CD1c-positive myeloid dendritic cell (primary cell): ENCODE measurements at regions not wholly inside any gene's neighbourhood (a gene's known extent, or its start where the extent isn't known, plus 50 kb on each side); places are given as distances from the start of the nearest gene placed in this dataset.

Experiments
- DNase-seq: peaks from one replicate; pipeline ENCODE4 v3.0.0-alpha.2; 2016; ENCODE audit errors: extremely low spot score

GRCh38 chr1:30319765-30320580 lies 403.4 kb downstream of the MATN1 start:
- DNase-seq, result no peak

GRCh38 chr1:30318864-30319718 lies 404.3 kb downstream of the MATN1 start:
- DNase-seq, result no peak

GRCh38 chr1:30318413-30318812 lies 405.0 kb downstream of the MATN1 start:
- no peak for DNase-seq

DNA sequence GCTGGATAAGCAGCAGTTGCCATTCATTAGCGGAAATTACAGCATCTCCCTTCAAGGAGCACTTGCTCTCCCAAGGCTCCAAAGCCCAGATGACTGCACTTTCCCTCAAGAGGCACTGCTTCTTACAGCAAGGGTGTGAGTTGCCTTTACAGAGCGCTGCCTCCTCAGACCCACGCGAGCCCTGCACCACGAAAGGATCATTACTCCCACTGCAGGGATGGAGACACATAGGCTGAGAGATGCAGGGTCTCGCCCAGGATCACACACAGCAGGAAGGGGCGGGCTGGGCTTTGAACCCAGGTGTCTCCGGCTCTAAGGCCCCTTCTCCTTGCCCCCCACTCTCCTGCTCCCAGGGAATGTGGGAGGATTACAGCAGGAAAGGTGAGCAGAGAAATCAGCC lies 405.5 kb downstream of the MATN1 start:
- DNase-seq, result no peak

DNA sequence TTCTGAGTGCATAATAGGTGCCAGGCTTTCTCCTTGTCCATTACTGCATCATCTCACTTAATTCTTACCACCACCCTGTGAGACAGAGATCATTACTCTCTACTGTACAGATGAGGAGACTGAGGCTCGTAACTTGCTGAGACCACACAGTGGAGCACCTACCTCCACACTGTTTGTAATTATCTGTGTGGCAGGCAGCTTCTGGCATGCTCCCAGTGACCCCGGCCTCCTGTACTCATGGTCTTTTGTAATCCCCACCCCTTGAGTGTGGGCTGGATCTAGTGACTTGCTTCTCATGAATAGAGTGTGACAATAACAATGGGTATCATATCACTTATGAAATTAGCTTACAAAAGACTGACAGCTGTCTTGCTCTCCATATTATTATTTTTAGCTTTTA lies 407.3 kb downstream of the MATN1 start:
- no peak for DNase-seq

DNA sequence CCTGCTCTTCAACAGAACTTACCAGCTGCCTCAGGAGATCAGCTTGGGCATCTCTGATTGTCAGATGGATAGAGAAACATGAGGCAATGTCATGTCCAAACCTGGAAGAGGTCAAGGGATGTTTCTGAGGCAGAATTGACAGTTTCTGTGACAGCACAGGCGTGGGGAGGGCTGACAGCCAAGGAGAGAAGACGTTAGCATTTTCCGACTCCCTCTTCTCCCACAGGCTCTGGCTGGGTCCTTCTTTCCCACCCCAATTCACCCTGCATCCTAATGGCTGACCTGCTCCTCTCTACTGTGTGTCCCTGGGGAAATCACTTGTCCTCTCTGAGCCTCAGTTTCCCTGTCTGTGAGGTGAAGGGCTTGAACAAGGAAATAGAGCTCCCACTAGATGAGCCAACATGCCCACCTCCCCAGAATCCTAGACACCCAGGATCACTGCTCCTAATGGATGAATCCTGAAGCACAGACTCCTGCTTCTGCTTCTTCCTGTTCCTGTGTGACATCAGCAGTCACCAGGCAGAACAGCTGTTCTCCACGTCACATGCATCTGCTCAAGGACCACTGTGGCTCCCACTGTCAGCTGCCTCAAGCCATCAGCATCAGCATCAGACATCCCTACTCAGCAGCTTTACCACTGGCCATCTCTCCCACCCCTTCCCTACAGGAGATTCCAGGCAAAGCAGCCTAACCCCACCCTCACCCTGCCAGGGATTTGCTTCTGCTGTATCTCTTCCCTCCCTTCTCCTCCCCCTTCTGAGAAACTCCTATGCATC lies 408.0 kb downstream of the MATN1 start:
- DNase-seq, result no peak

DNA sequence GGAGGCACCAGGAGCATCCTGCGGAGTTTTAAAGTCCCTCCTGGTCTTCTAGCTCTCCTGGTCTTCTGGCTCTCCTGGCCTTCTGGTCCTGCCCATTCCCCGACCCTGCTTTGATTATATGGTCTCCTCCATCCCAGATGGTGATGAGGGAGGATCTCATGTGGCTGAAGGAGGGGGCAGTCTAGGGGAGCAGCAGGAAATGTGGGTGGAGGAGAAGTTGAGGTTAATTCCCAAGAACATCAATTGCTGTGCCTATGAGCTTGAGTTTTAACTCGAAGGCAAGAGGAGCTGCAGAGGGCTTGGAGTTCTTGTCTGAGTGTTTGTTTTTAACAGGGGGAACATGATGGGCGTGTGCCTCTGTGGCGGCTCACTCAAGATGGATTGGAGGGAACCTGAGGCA lies 408.8 kb downstream of the MATN1 start:
- DNase-seq, result no peak

DNA sequence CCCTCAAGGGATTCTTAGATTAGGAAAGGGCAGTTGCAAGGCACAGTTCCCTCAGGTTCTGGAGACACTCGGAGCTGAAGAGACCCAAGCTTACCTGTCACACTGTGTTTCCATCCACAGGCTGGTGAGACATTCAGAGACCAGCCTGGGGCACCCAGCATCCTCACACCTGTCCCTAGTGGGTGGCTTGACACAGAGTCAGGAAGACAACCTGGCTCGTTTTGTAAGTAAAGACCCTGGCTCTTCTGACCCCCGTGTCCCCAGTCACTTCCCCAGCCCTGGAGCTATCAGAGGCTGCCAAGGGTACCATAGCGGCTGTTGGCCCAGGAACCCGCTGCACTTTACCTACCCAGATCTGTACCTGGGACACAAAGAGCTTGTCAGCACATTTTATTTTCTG lies 409.8 kb downstream of the MATN1 start:
- DNase-seq, result no peak

- DNase-seq, result no peak
Measured at GRCh38 chr1:30313176-30313575, 410.2 kb downstream of the MATN1 start.

DNA sequence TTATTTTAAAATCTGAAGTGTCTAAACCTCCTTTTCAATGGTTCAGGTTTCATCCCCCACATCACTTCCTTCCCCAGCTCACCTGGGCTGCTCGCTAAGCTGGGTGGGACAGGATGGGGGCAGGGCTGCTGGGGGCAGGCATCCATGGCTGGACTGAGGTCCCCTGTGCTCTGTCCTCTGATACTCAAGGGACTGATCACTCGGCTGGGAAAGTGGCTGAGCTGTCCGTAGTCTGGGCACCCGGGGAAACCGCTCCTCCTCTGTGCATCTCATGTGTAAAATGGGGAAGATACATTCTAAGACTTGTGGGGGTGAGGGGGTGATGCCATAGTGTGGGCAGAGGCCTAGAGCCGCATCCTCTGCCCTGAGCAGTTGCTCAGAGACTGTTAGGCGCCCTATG lies 411.2 kb downstream of the MATN1 start:
- no peak for DNase-seq

- no peak for DNase-seq
Measured at GRCh38 chr1:30311749-30312148, 411.6 kb downstream of the MATN1 start.

DNA sequence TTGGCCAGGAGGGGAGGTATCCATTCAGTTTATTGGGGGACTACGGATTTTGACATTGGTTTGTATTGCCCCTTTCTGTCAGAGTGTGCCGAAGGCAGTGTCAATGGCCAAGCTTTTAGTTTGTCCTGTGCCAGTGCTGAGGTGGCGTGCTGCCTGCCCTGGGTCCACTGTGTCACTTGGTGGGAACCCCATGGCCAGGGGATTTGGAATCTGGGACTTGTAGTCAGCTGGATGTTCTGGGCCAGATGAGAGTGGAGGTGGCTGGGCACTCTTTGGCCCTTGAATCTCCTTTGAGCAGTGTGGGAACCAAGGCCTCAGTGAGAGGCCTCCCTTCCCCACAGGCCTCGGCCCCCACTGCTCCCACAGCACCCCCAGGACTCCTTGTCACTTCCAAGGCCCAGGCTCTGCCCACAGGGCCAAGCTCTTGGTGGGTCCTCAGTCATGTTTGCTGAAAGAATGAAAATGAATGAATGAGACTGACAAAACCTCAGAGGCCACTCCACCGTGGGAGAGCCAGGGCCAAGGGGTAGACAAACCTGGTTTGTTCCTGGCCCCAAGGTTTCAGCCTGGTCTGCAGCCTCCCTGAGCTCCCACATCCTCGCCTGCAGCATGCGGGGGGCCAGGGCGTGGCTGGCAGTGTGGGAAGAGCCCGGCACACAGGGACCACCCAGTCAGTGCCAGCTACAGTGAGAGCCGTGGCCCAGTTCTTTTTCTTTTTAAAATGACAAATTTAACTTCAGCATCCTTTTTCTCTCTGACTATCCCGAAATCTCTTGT lies 412.2 kb downstream of the MATN1 start:
- no peak for DNase-seq

DNA sequence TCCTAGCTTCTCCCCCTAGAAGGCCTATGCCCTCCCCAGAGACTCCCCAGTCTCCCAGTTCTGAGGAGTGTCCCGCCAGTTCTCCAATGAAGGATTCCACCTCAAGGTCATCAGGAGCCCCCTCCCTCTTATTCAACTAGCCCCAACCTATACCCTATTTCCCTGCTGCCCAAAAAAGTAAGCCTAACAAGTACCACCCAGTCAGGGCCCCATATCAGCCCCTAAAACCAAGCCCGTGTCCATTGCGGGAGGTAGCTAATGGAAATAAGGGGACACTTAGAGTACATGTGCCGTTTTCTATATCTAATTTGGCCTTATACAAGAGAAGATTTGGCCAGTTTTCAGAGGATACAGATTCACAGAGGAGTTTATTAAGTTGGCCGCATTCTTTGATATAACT lies 416.2 kb downstream of the MATN1 start:
- no peak for DNase-seq

- DNase-seq, result no peak
Measured at GRCh38 chr1:30305519-30305918, 417.9 kb downstream of the MATN1 start.

- no peak for DNase-seq
Measured at GRCh38 chr1:30305061-30305460, 418.3 kb downstream of the MATN1 start.

- no peak for DNase-seq
Measured at GRCh38 chr1:30304080-30304479, 419.3 kb downstream of the MATN1 start.

- no peak for DNase-seq
Measured at GRCh38 chr1:30303387-30303786, 420.0 kb downstream of the MATN1 start.

- no peak for DNase-seq
Measured at GRCh38 chr1:30302858-30303257, 420.5 kb downstream of the MATN1 start.

GRCh38 chr1:30300669-30301068 lies 422.7 kb downstream of the MATN1 start:
- no peak for DNase-seq

- DNase-seq, result no peak
Measured at GRCh38 chr1:30299393-30299792, 424.0 kb downstream of the MATN1 start.

- DNase-seq, result no peak
Measured at GRCh38 chr1:30295674-30296073, 427.7 kb downstream of the MATN1 start.

GRCh38 chr1:30295266-30295665 lies 428.1 kb downstream of the MATN1 start:
- no peak for DNase-seq
